ENCODE measurements at regions not wholly inside any gene's neighbourhood (a gene's known extent, or its start where the extent isn't known, plus 50 kb on each side); places are given as distances from the start of the nearest gene placed in this dataset.

- ATAC-seq, result no peak
Measured at GRCh38 chr4:84441758-84442377, 57.2 kb downstream of the NKX6-1 start.

DNA sequence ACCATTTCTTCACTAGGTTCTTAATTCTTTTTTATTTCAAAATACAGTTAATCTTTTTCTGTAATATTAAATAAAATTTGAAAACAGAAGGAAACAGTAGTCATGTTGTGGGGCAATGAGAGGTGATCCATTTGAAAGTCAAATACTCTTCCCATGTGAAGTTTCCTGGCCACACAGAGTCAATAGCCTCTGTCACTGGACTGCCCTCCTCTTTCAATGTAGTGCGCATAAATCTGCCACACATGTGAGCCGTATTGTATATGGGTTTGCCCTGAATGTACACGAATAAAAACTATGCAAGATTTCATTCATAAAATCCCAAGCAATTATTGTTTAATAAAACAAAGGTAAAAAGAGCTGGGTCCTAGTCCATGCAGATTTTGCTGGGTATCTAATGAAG is 59.1 kb downstream of the NKX6-1 start:
- no peak for ATAC-seq

- ATAC-seq, result no peak
Measured at GRCh38 chr4:84436812-84437211, 62.3 kb downstream of the NKX6-1 start.

DNA sequence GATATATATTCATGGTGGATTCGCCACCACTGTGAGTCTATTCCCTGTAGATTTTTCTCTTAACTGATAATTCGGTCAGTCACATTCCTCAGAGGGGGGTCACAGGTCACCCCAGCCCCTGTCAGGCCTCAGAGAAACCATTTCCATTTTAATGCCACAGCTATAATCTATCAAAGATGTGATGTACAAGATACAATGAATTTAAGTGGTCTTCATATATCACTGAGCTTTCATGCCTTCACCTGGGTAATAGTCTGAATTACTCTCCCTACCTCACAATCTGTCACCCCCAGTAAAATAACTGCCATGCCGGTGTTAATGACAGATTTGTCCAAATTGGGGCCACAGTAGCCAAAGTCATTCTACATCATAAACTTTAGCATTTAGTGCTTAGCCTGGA is 64.7 kb downstream of the NKX6-1 start:
- no peak for ATAC-seq

DNA sequence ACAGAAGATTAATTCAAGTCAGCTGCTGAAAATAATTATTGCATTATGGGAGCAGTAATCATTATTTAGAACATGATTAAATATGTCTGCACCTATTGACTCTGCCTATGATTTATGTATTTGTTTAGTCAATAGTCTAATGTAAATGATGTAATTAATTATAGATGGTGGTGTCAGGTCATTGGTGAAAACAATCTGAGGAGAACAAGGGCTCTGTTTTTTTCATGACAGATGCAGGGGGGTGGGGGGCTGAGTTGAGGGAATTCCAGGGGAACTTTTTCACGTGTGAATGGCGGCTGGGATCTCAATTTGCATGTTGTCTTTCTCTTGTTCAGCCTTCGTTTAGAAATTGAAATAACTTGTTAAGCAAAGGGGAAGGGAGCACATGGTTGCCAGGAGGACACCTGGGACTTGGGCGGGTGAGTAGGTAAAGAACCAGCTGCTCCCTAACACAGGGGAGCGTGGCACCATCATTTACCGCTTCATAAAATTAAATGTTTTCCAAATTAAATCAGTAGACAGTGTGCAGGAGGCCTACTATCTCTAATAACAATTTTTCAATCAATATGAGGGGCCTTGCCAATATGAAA is 65.4 kb downstream of the NKX6-1 start:
- no peak for ATAC-seq

DNA sequence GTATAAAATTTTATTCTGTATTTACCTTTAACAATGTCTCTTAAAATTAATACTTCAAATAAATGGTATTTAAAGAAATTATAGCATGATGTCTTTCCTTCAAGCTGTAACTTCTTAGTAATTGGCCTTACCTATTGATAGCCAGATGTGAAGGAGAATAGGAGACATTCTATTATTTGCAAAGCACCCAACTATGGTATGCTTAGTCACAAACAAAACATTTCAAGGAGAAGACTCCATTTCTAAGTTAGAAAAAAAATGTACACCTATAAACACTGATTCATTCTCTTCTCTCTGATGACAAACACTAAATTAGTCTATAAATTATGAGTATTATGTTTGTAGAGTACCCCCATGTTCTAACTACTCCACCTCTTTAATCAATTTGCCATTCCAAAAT is 66.4 kb downstream of the NKX6-1 start:
- no peak for ATAC-seq

- ATAC-seq, result no peak
Measured at GRCh38 chr4:84420608-84421007, 78.5 kb downstream of the NKX6-1 start.

DNA sequence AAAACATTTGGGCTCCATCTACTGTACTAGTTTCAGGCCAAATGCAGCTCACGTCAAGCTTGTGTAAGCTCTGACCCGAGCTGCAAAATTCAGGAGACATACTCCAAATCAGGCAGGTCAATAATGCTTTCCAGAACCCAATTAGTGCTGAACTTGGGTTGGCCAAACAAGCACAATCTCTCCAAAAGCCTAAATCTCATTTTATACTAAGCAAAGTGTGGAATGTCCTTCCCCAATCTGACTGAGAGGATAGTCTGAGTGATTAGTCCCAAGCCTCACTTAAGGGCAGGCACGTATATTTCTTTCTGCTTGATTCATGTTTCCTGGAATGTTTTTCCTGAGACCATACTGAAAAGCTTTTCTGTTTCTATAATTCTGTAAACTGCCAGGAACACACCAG is 79.9 kb downstream of the NKX6-1 start:
- ATAC-seq, result no peak

- ATAC-seq, result no peak
Measured at GRCh38 chr4:84417997-84418709, 80.9 kb downstream of the NKX6-1 start.

- ATAC-seq, result no peak
Measured at GRCh38 chr4:84413976-84414375, 85.1 kb downstream of the NKX6-1 start.

DNA sequence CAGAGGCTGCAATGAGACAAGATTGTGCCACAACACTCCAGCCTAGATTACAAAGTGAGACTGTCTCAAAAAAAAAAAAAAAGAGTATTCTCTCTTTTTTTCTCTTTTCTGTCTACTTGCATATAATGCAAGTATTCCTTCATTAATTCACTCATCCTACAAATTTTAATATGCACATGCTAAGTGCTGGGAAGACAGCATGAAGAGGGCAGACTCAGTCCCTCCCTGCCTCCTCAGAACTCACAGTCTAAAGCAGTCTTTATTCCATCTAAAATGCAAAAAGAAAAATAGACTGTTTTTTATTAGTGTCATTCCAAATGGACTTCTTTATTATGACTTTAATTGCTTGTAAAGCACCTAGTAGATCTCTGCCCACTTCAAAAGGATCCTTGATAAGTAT is 85.6 kb downstream of the NKX6-1 start:
- no peak for ATAC-seq

GRCh38 chr4:84412062-84412461 is 87.0 kb downstream of the NKX6-1 start:
- ATAC-seq, result no peak

DNA sequence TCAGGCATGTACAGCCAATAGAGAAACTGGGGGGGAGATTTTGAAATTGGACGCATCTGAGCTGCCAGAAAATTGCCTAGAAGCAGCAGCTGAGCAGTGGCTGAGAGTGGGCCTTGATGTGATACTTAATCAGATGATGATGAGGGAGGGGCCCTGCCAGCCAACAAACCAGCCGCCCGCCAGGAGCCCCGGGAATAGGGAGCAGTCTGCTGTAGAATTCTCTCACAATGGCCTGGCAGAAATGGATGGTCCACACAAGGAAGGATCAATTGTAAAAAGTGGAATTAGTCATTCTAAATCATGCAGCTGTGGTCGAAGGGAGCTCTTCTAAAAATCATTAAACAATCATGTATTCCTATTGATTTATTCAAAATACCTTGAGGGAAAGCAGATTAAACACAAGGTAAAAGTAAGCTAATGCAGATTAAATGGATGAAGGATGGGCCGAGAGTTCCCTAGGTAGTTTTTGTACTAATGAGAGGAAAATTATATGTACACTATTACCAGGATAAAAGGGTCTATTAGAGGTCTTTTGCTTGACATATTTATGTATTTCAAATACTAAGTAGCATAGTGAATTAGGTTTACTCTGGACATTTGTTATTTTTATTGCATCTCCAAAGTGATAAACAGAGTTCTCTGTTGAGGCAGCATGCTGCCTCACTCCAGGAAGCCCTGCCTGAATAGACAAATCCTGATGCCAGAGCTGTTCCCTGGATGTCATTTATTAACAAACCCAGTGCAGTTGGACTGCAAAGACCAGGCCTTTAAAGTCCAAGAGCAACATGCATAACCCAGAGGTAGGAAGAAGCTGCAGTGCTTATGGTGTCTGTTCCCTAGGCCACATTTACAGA is 91.3 kb downstream of the NKX6-1 start:
- no peak for ATAC-seq

GRCh38 chr4:84403656-84404055 is 95.4 kb downstream of the NKX6-1 start:
- no peak for ATAC-seq

- no peak for ATAC-seq
Measured at GRCh38 chr4:84401701-84402306, 97.3 kb downstream of the NKX6-1 start.

GRCh38 chr4:84394386-84394785 is 104.7 kb downstream of the NKX6-1 start:
- no peak for ATAC-seq

GRCh38 chr4:84392951-84393590 is 106.0 kb downstream of the NKX6-1 start:
- no peak for ATAC-seq

GRCh38 chr4:84389406-84389805 is 109.7 kb downstream of the NKX6-1 start:
- no peak for ATAC-seq

DNA sequence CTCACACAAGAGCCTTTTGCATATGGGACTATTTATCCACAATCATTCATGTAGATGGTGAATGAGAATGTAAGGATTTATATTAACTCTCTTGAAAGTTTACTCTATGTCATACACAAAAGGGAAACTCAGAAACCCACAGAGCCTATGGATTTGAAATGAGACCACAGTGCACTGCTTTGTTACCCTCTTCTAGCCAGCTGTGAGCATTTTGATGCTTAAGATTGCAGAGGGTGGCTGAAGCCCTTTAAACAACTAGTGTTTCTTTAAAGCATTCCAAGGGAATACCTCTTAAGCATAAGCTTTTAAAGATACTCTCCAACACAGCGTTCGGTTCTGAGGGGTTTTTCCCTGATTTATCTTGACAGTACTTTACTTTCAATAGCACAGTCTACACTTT is 113.9 kb downstream of the NKX6-1 start:
- ATAC-seq, result no peak

DNA sequence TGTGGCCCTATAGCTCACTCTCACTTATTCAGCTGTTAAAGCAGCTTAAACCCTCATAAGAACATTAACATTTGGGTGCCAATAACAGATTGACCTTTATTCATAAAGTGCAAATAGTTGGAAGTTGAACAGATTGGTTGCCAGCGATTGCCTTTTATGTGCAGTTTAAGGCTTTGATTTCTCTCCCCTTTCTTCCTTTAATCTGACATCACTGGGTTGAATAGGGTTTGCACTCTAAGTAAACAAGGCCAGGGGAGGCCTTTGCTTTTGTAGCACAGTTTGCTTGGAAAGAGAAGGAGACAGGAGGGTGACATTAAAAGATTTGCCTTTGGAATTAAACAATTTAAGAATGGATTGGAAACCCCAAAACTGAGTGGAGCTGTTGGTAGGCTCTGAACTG is 114.3 kb downstream of the NKX6-1 start:
- no peak for ATAC-seq

- ATAC-seq, result no peak
Measured at GRCh38 chr4:84381759-84382158, 117.3 kb downstream of the NKX6-1 start.

GRCh38 chr4:84379917-84380641 is 119.0 kb downstream of the NKX6-1 start:
- ATAC-seq, result peak; percentile 42
